HEK293 (cell line): ENCODE measurements at regions not wholly inside any gene's neighbourhood (a gene's known extent, or its start where the extent isn't known, plus 50 kb on each side); places are given as distances from the start of the nearest gene placed in this dataset.

Experiments
- CTCF ChIA-PET: fragments of 350-600 bp; formaldehyde crosslinking; extraction: SDS; loops from one replicate; lab custom pipeline; 2021; ENCODE audit warnings: antibody characterized with exemption; lab: Yijun Ruan, JAX
- POLR2A ChIA-PET: fragments of 300-600 bp; formaldehyde crosslinking; extraction: SDS; loops from one replicate; lab custom pipeline; 2020; ENCODE audit warnings: antibody characterized with exemption, inconsistent platforms; lab: Yijun Ruan, JAX
- H3K27ac ChIP-seq: fragments of 200-500 bp; sonication (Bioruptor generic); 2 replicates; pipeline ENCODE4 v1.5.1; 2014; ENCODE audit warnings: low read depth, low read length, control low read depth, inconsistent platforms; ENCODE audit errors: extremely low read depth
- H3K36me3 ChIP-seq, 2 experiments: fragments of 200-500 bp in 1 of 2; sonication (Bioruptor generic) in 1 of 2; 1 replicate in 1 of 2; 2 replicates in 1 of 2; pipeline ENCODE4 v1.5.1; 2014 to 2017; ENCODE audit warnings: inconsistent platforms in 2 of 2, low read length in 2 of 2; ENCODE audit not compliant: control insufficient read depth in 2 of 2, insufficient read depth in 1 of 2
- H3K4me1 ChIP-seq: fragments of 200-500 bp; sonication (Bioruptor generic); 2 replicates; pipeline ENCODE4 v1.5.1; 2014; ENCODE audit warnings: mild to moderate bottlenecking, low read length, inconsistent platforms; ENCODE audit not compliant: control insufficient read depth, insufficient read depth
- H3K4me3 ChIP-seq: 2 replicates; pipeline ENCODE4 v1.5.1; 2011; ENCODE audit warnings: low read depth, mild to moderate bottlenecking, control low read depth, low read length, moderate library complexity
- H3K9me3 ChIP-seq: fragments of 200-500 bp; sonication (Bioruptor generic); 2 replicates; pipeline ENCODE4 v1.5.1; 2014; ENCODE audit warnings: low read depth, low read length, inconsistent platforms; ENCODE audit not compliant: control insufficient read depth, insufficient read depth
- GFI1B ChIP-seq: fragments of 450-650 bp; formaldehyde crosslinking; IDR thresholded peaks from 2 replicates; pipeline ENCODE4 v1.5.1; 2016; ENCODE audit warnings: missing biosample characterization, missing genetic modification characterization
- HOXC10 ChIP-seq: sonication (generic); formaldehyde crosslinking; IDR thresholded peaks from 2 replicates; pipeline ENCODE4 v1.8.1; 2023; ENCODE audit warnings: mild to moderate bottlenecking, missing genetic modification reagents
- KLF9 ChIP-seq: fragments of 450-650 bp; formaldehyde crosslinking; IDR thresholded peaks from 2 replicates; pipeline ENCODE4 v1.5.1; 2016; ENCODE audit warnings: missing biosample characterization, missing genetic modification characterization, low read depth
- OSR2 ChIP-seq: fragments of 450-650 bp; formaldehyde crosslinking; IDR thresholded peaks from 2 replicates; pipeline ENCODE4 v1.5.1; 2016; ENCODE audit warnings: missing biosample characterization, missing genetic modification characterization
- RBAK ChIP-seq: fragments of 450-650 bp; formaldehyde crosslinking; IDR thresholded peaks from 2 replicates; pipeline ENCODE4 v1.5.1; 2016; ENCODE audit warnings: missing biosample characterization, missing genetic modification characterization
- ZFP37 ChIP-seq: fragments of 450-650 bp; formaldehyde crosslinking; IDR thresholded peaks from 2 replicates; pipeline ENCODE4 v1.5.1; 2016; ENCODE audit warnings: missing biosample characterization, missing genetic modification characterization
- ZNF140 ChIP-seq: fragments of 450-650 bp; formaldehyde crosslinking; IDR thresholded peaks from 2 replicates; pipeline ENCODE4 v1.5.1; 2016; ENCODE audit warnings: missing biosample characterization, missing genetic modification characterization
- ZNF169 ChIP-seq: fragments of 450-650 bp; formaldehyde crosslinking; IDR thresholded peaks from 2 replicates; pipeline ENCODE4 v1.5.1; 2016; ENCODE audit warnings: missing biosample characterization, missing genetic modification characterization
- ZNF184 ChIP-seq: fragments of 450-650 bp; IDR thresholded peaks from 2 replicates; pipeline ENCODE4 v1.5.1; 2018; ENCODE audit warnings: missing biosample characterization, mild to moderate bottlenecking, missing genetic modification characterization
- ZNF23 ChIP-seq: fragments of 450-650 bp; formaldehyde crosslinking; IDR thresholded peaks from 2 replicates; pipeline ENCODE4 v1.5.1; 2016; ENCODE audit warnings: missing biosample characterization, missing genetic modification characterization, borderline replicate concordance
- ZNF366 ChIP-seq: fragments of 450-650 bp; formaldehyde crosslinking; conservative IDR thresholded peaks from 2 replicates; pipeline ENCODE4 v1.5.1; 2016; ENCODE audit warnings: missing biosample characterization, missing genetic modification characterization
- ZNF37A ChIP-seq: fragments of 450-650 bp; IDR thresholded peaks from 2 replicates; pipeline ENCODE4 v1.5.1; 2018; ENCODE audit warnings: missing biosample characterization, missing genetic modification characterization
- ZNF501 ChIP-seq: fragments of 450-650 bp; formaldehyde crosslinking; IDR thresholded peaks from 2 replicates; pipeline ENCODE4 v1.5.1; 2016; ENCODE audit warnings: missing biosample characterization, missing genetic modification characterization
- ZNF514 ChIP-seq: fragments of 450-650 bp; formaldehyde crosslinking; IDR thresholded peaks from 2 replicates; pipeline ENCODE4 v1.5.1; 2016; ENCODE audit warnings: missing biosample characterization, missing genetic modification characterization
- ZNF621 ChIP-seq: fragments of 450-650 bp; formaldehyde crosslinking; IDR thresholded peaks from 2 replicates; pipeline ENCODE4 v1.5.1; 2017; ENCODE audit warnings: missing biosample characterization, missing genetic modification characterization
- ZNF701 ChIP-seq: fragments of 450-650 bp; formaldehyde crosslinking; IDR thresholded peaks from 2 replicates; pipeline ENCODE4 v1.5.1; 2016; ENCODE audit warnings: missing biosample characterization, missing genetic modification characterization
- ZNF785 ChIP-seq: fragments of 450-650 bp; formaldehyde crosslinking; IDR thresholded peaks from 2 replicates; pipeline ENCODE4 v1.5.1; 2016; ENCODE audit warnings: missing biosample characterization, missing genetic modification characterization
- TF ChIP-seq, protein P1 (sequence below): fragments of 450-650 bp; formaldehyde crosslinking; IDR thresholded peaks from 2 replicates; pipeline ENCODE4 v1.5.1; 2016; ENCODE audit warnings: missing biosample characterization, missing genetic modification characterization, borderline replicate concordance
- TF ChIP-seq, protein P2 (sequence below): fragments of 450-650 bp; formaldehyde crosslinking; IDR thresholded peaks from 2 replicates; pipeline ENCODE4 v1.5.1; 2016; ENCODE audit warnings: missing biosample characterization, missing genetic modification characterization
- TF ChIP-seq, protein P3 (sequence below): fragments of 450-650 bp; formaldehyde crosslinking; IDR thresholded peaks from 2 replicates; pipeline ENCODE4 v1.5.1; 2016; ENCODE audit warnings: missing biosample characterization, missing genetic modification characterization

DNA sequence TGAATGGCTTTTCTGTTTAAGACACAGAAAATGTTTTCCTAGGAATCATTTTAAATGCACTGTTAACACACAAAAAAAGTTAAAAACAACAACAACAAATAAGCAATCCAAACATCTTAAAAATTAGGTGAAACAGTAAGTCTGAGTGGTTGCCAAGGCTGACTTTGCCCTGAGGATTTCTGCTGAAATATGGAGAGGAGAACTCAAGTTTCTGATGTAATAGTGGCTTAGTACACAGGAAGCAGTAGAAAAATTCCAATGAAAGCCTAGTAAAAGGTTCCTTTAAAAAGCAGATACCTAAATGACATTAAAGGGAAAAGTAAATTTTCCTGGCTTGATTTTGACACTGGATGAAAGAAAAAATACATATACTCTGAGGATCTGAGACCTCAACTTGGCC is 184.2 kb downstream of the EPM2A start (continued):
- TF ChIP-seq ZFP37 (tag by site-specific recombination) (no peak), ZNF366 (tag by site-specific recombination) (no peak)
- TF ChIP-seq, all 188 proteins: peak for 0

- ChIA-PET CTCF (interaction anchor here (0.9 kb wide), 1 partner anchor 79 kb away, joined by 3 read pairs; no protein-coding TSS in a partner anchor), POLR2A (no interaction called here)
- H3K9me3 ChIP-seq, result no peaks in the 10 kb centered on the region
- no peaks in the 10 kb centered on the region for H3K36me3 ChIP-seq
- H3K4me3 ChIP-seq, result no peak overlapping the region
- TF ChIP-seq ZNF366 (tag by site-specific recombination) (no peak), ZNF140 (tag by site-specific recombination) (no peak), ZNF785 (tag by site-specific recombination) (no peak), ZNF501 (tag by site-specific recombination) (no peak), OSR2 (tag by site-specific recombination) (no peak), ZNF23 (no peak), ZNF37A (tag by site-specific recombination) (no peak), HOXC10 (CRISPR knock-in tag) (no peak), ZNF621 (no peak), GFI1B (tag by site-specific recombination) (no peak), ZNF184 (tag by site-specific recombination) (no peak), KLF9 (tag by site-specific recombination) (no peak), RBAK (no peak), ZNF169 (tag by site-specific recombination) (no peak), ZNF701 (tag by site-specific recombination) (no peak), ZNF514 (no peak)
- TF ChIP-seq, protein P1, sequence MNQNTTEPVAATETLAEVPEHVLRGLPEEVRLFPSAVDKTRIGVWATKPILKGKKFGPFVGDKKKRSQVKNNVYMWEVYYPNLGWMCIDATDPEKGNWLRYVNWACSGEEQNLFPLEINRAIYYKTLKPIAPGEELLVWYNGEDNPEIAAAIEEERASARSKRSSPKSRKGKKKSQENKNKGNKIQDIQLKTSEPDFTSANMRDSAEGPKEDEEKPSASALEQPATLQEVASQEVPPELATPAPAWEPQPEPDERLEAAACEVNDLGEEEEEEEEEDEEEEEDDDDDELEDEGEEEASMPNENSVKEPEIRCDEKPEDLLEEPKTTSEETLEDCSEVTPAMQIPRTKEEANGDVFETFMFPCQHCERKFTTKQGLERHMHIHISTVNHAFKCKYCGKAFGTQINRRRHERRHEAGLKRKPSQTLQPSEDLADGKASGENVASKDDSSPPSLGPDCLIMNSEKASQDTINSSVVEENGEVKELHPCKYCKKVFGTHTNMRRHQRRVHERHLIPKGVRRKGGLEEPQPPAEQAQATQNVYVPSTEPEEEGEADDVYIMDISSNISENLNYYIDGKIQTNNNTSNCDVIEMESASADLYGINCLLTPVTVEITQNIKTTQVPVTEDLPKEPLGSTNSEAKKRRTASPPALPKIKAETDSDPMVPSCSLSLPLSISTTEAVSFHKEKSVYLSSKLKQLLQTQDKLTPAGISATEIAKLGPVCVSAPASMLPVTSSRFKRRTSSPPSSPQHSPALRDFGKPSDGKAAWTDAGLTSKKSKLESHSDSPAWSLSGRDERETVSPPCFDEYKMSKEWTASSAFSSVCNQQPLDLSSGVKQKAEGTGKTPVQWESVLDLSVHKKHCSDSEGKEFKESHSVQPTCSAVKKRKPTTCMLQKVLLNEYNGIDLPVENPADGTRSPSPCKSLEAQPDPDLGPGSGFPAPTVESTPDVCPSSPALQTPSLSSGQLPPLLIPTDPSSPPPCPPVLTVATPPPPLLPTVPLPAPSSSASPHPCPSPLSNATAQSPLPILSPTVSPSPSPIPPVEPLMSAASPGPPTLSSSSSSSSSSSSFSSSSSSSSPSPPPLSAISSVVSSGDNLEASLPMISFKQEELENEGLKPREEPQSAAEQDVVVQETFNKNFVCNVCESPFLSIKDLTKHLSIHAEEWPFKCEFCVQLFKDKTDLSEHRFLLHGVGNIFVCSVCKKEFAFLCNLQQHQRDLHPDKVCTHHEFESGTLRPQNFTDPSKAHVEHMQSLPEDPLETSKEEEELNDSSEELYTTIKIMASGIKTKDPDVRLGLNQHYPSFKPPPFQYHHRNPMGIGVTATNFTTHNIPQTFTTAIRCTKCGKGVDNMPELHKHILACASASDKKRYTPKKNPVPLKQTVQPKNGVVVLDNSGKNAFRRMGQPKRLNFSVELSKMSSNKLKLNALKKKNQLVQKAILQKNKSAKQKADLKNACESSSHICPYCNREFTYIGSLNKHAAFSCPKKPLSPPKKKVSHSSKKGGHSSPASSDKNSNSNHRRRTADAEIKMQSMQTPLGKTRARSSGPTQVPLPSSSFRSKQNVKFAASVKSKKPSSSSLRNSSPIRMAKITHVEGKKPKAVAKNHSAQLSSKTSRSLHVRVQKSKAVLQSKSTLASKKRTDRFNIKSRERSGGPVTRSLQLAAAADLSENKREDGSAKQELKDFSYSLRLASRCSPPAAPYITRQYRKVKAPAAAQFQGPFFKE (tag by site-specific recombination), result no peak
- TF ChIP-seq, protein P2, sequence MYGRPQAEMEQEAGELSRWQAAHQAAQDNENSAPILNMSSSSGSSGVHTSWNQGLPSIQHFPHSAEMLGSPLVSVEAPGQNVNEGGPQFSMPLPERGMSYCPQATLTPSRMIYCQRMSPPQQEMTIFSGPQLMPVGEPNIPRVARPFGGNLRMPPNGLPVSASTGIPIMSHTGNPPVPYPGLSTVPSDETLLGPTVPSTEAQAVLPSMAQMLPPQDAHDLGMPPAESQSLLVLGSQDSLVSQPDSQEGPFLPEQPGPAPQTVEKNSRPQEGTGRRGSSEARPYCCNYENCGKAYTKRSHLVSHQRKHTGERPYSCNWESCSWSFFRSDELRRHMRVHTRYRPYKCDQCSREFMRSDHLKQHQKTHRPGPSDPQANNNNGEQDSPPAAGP (tag by site-specific recombination), result no peak
- TF ChIP-seq, protein P3, sequence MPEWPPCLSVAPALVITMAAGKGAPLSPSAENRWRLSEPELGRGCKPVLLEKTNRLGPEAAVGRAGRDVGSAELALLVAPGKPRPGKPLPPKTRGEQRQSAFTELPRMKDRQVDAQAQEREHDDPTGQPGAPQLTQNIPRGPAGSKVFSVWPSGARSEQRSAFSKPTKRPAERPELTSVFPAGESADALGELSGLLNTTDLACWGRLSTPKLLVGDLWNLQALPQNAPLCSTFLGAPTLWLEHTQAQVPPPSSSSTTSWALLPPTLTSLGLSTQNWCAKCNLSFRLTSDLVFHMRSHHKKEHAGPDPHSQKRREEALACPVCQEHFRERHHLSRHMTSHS (tag by site-specific recombination), result no peak
- H3K4me1 ChIP-seq, result no peaks in the 10 kb centered on the region
- H3K27ac ChIP-seq, result no peak overlapping the region
Observed at GRCh38 chr6:145555084-145555483, 180.2 kb downstream of the EPM2A start.
